IMR-90 (cell line): ENCODE measurements at regions not wholly inside any gene's neighbourhood (a gene's known extent, or its start where the extent isn't known, plus 50 kb on each side); places are given as distances from the start of the nearest gene placed in this dataset.

ENCODE experiments used
- ATAC-seq: fragments of 200-7000 bp; cut with Tn5 transposase; 2 replicates; pipeline ENCODE4 v1.9.1; 2020; ENCODE audit warnings: low read depth, mild to moderate bottlenecking, moderate library complexity
- BruUV-seq: library from RNA; stranded (reverse); fragments of 400-500 nt; replicated peaks from 2 replicates; lab custom pipeline; 2021; lab: Mats Ljungman, UMichigan
- CTCF ChIA-PET: fragments of 300-600 bp; formaldehyde crosslinking; extraction: SDS; loops from one replicate; lab custom pipeline; 2021; ENCODE audit warnings: antibody characterized with exemption; lab: Yijun Ruan, JAX
- POLR2A ChIA-PET: fragments of 300-600 bp; sonication (Branson Sonifier 250); formaldehyde crosslinking; loops from one replicate; lab custom pipeline; 2022; ENCODE audit warnings: antibody characterized with exemption; ENCODE audit not compliant: unreplicated experiment; lab: Charles Lee
- DNase-seq: peaks from one replicate; pipeline ENCODE4 v3.0.0; 2013
- H2AFZ ChIP-seq: replicated peaks from 2 replicates; pipeline ENCODE3; 2013; ENCODE audit warnings: low read length, mild to moderate bottlenecking; ENCODE audit not compliant: poor library complexity
- H2AK5ac ChIP-seq: 2 replicates; pipeline ENCODE4 v1.6.1; 2013; ENCODE audit warnings: low read depth, low read length, inconsistent platforms
- H2AK9ac ChIP-seq: replicated peaks from 2 replicates; pipeline ENCODE3; 2013; ENCODE audit warnings: mild to moderate bottlenecking, low read depth, low read length, moderate library complexity; ENCODE audit not compliant: poor library complexity
- H2BK120ac ChIP-seq: 2 replicates; pipeline ENCODE4 v1.6.1; 2013; ENCODE audit warnings: low read depth, low read length, inconsistent platforms
- H2BK15ac ChIP-seq: 3 replicates; pipeline ENCODE4 v1.6.1; 2013; ENCODE audit warnings: low read depth, low read length, inconsistent platforms
- H2BK20ac ChIP-seq: 2 replicates; pipeline ENCODE4 v1.6.1; 2013; ENCODE audit warnings: low read depth, mild to moderate bottlenecking, inconsistent platforms, low read length, moderate library complexity
- H2BK5ac ChIP-seq: 2 replicates; pipeline ENCODE4 v1.6.1; 2013; ENCODE audit warnings: mild to moderate bottlenecking, low read depth, low read length, inconsistent platforms; ENCODE audit not compliant: poor library complexity, severe bottlenecking
- H3K14ac ChIP-seq: replicated peaks from 2 replicates; pipeline ENCODE4 v1.6.1; 2013; ENCODE audit warnings: low read depth, low read length, inconsistent platforms
- H3K18ac ChIP-seq: 2 replicates; pipeline ENCODE4 v1.6.1; 2013; ENCODE audit warnings: low read depth, low read length, control low read depth
- H3K23ac ChIP-seq: 2 replicates; pipeline ENCODE4 v1.6.1; 2013; ENCODE audit warnings: low read depth, low read length, inconsistent platforms
- H3K27ac ChIP-seq: 2 replicates; pipeline ENCODE4 v1.5.1; 2013; ENCODE audit warnings: mild to moderate bottlenecking, control low read depth, low read length; ENCODE audit not compliant: insufficient read depth
- H3K27me3 ChIP-seq: 2 replicates; pipeline ENCODE4 v1.6.1; 2013; ENCODE audit warnings: low read length; ENCODE audit not compliant: control insufficient read depth, insufficient read depth
- H3K36me3 ChIP-seq: 2 replicates; pipeline ENCODE4 v1.6.1; 2013; ENCODE audit warnings: low read length, mixed read lengths; ENCODE audit not compliant: control insufficient read depth, insufficient read depth
- H3K4ac ChIP-seq: 2 replicates; pipeline ENCODE4 v1.6.1; 2013; ENCODE audit warnings: low read depth, low read length, inconsistent platforms
- H3K4me1 ChIP-seq: 2 replicates; pipeline ENCODE4 v1.6.1; 2013; ENCODE audit warnings: low read length, mixed read lengths; ENCODE audit not compliant: control insufficient read depth, insufficient read depth
- H3K4me2 ChIP-seq: 2 replicates; pipeline ENCODE4 v1.6.1; 2013; ENCODE audit warnings: low read depth, mild to moderate bottlenecking, control low read depth, low read length, moderate library complexity
- H3K4me3 ChIP-seq: 2 replicates; pipeline ENCODE4 v1.5.1; 2013; ENCODE audit warnings: low read depth, mild to moderate bottlenecking, control low read depth, low read length, moderate library complexity; ENCODE audit not compliant: insufficient read depth
- H3K56ac ChIP-seq: 2 replicates; pipeline ENCODE4 v1.6.1; 2013; ENCODE audit warnings: low read length, inconsistent platforms; ENCODE audit not compliant: insufficient read depth; ENCODE audit errors: extremely low read depth
- H3K79me1 ChIP-seq, 2 experiments: 2 replicates each; pipeline ENCODE4 v1.6.1; 2013; ENCODE audit warnings: low read length in 2 of 2, inconsistent platforms in 1 of 2, low read depth in 1 of 2
- H3K9ac ChIP-seq: 2 replicates; pipeline ENCODE4 v1.6.1; 2013; ENCODE audit warnings: low read depth, low read length, control low read depth
- H3K9me1 ChIP-seq: 2 replicates; pipeline ENCODE4 v1.6.1; 2013; ENCODE audit warnings: low read length, inconsistent platforms; ENCODE audit not compliant: insufficient read depth
- H3K9me3 ChIP-seq: 2 replicates; pipeline ENCODE4 v1.6.1; 2013; ENCODE audit warnings: low read length; ENCODE audit not compliant: control insufficient read depth, insufficient read depth
- H4K20me1 ChIP-seq: 2 replicates; pipeline ENCODE4 v1.6.1; 2013; ENCODE audit warnings: low read length, inconsistent platforms; ENCODE audit not compliant: insufficient read depth
- H4K5ac ChIP-seq: 2 replicates; pipeline ENCODE4 v1.6.1; 2013; ENCODE audit warnings: mild to moderate bottlenecking, low read depth, low read length, control low read depth
- H4K8ac ChIP-seq, 2 experiments: 2 replicates each; pipeline ENCODE4 v1.6.1; 2013; ENCODE audit warnings: low read depth in 2 of 2, low read length in 2 of 2, control low read depth in 1 of 2, inconsistent platforms in 1 of 2
- H4K91ac ChIP-seq: 2 replicates; pipeline ENCODE4 v1.6.1; 2013; ENCODE audit warnings: low read depth, low read length, inconsistent platforms; ENCODE audit not compliant: insufficient read depth
- CEBPB ChIP-seq: IDR thresholded peaks from 2 replicates; pipeline ENCODE4 v1.6.1; 2012; ENCODE audit warnings: low read depth, low read length, improper control_type of control experiment
- CHD1 ChIP-seq: IDR thresholded peaks from 2 replicates; pipeline ENCODE4 v1.6.1; 2012; ENCODE audit warnings: low read depth, low read length, improper control_type of control experiment
- CTCF ChIP-seq: conservative IDR thresholded peaks from 2 replicates; pipeline ENCODE4 v1.5.1; 2012; ENCODE audit warnings: mild to moderate bottlenecking, low read depth, low read length, improper control_type of control experiment
- ELK1 ChIP-seq: fragments of 150-350 bp; IDR thresholded peaks from 2 replicates; pipeline ENCODE4 v1.6.1; 2016; ENCODE audit warnings: low read depth, mild to moderate bottlenecking, low read length, moderate library complexity, borderline replicate concordance
- MAFK ChIP-seq: IDR thresholded peaks from 2 replicates; pipeline ENCODE4 v1.6.1; 2012; ENCODE audit warnings: low read depth, low read length, improper control_type of control experiment
- MXI1 ChIP-seq: IDR thresholded peaks from 2 replicates; pipeline ENCODE4 v1.6.1; 2012; ENCODE audit warnings: low read depth, mild to moderate bottlenecking, low read length, moderate library complexity, borderline replicate concordance
- NFE2L2 ChIP-seq: fragments of 150-350 bp; IDR thresholded peaks from 2 replicates; pipeline ENCODE4 v1.6.1; 2016; ENCODE audit warnings: low read depth, mild to moderate bottlenecking, low read length
- POLR2A ChIP-seq: IDR thresholded peaks from 2 replicates; pipeline ENCODE4 v1.6.1; 2012; ENCODE audit warnings: mild to moderate bottlenecking, low read depth, low read length
- RAD21 ChIP-seq: IDR thresholded peaks from 2 replicates; pipeline ENCODE4 v1.6.1; 2012; ENCODE audit warnings: low read length, improper control_type of control experiment
- RCOR1 ChIP-seq: IDR thresholded peaks from 2 replicates; pipeline ENCODE4 v1.6.1; 2012; ENCODE audit warnings: mild to moderate bottlenecking, low read length, improper control_type of control experiment; ENCODE audit not compliant: insufficient replicate concordance
- SMC3 ChIP-seq: fragments of 150-350 bp; IDR thresholded peaks from 2 replicates; pipeline ENCODE4 v1.6.1; 2016; ENCODE audit warnings: low read depth, mild to moderate bottlenecking, antibody characterized with exemption, low read length, moderate library complexity
- USF2 ChIP-seq: fragments of 150-350 bp; IDR thresholded peaks from 2 replicates; pipeline ENCODE4 v1.6.1; 2017; ENCODE audit warnings: mild to moderate bottlenecking, antibody characterized with exemption, low read length, low read depth
- WGBS, 2 experiments: methylation state at CpG; one replicate each; pipeline versions ENCODE4 v1.1.5 to v1.1.7; 2013; ENCODE audit warnings: missing lambda C conversion rate in 2 of 2; ENCODE audit not compliant: insufficient read length in 1 of 2; ENCODE audit errors: extremely low coverage in 2 of 2; 5-methylcytosine and 5-hydroxymethylcytosine counted together
- dilution Hi-C: fragments of 300-500 bp; cut with HindIII; formaldehyde crosslinking; loops from one replicate; pipeline ENCODE4 v1.14.3; 2018; ENCODE audit warnings: low sequenced_read_pairs; ENCODE audit not compliant: unreplicated experiment
- in situ Hi-C: fragments of 300-500 bp; cut with MboI; formaldehyde crosslinking; loops from 3 replicates; pipeline ENCODE4 v1.14.3; 2019; ENCODE audit warnings: low sequenced_read_pairs, inconsistent platforms, mixed read lengths
- intact Hi-C: fragments of 100-400 bp; cut with micrococcal nuclease; formaldehyde crosslinking; loops from 2 replicates; pipeline ENCODE4 v1.10.0; 2022

- Histone ChIP-seq H2AK5ac (no peak overlapping the region), H3K27me3 (no peaks in the 10 kb centered on the region), H3K18ac (no peak overlapping the region), H3K9ac (no peak overlapping the region), H2BK120ac (no peak overlapping the region), H3K27ac (no peak overlapping the region), H3K79me1 (no peaks in the 10 kb centered on the region), H3K4me3 (no peak overlapping the region), H3K4me1 (no peaks in the 10 kb centered on the region), H3K36me3 (no peaks in the 10 kb centered on the region), H4K20me1 (no peaks in the 10 kb centered on the region), H3K23ac (no peak overlapping the region), H2BK5ac (no peak overlapping the region), H3K14ac (no peak overlapping the region), H4K8ac (no peak overlapping the region), H2BK15ac (no peak overlapping the region), H3K9me1 (no peaks in the 10 kb centered on the region), H2AFZ (no peak overlapping the region), H3K4ac (no peak overlapping the region), H3K4me2 (no peak overlapping the region), H3K56ac (no peak overlapping the region), H4K5ac (no peak overlapping the region), H4K91ac (no peak overlapping the region), H3K9me3 (no peaks in the 10 kb centered on the region), H2BK20ac (no peak overlapping the region), H2AK9ac (no peak overlapping the region)
- ATAC-seq (no peak), DNase-seq (no peak)
- no peak for TF ChIP-seq USF2
- TF ChIP-seq CTCF: no peak
- TF ChIP-seq CEBPB: no peak
- no peak for TF ChIP-seq CHD1
- TF ChIP-seq MAFK: no peak
- TF ChIP-seq NFE2L2: no peak
- no peak for TF ChIP-seq SMC3
- TF ChIP-seq RCOR1: no peak
- TF ChIP-seq ELK1: no peak
- TF ChIP-seq POLR2A: no peak
- no peak for TF ChIP-seq RAD21
- TF ChIP-seq MXI1: no peak
- CTCF ChIA-PET: no interaction called here
- POLR2A ChIA-PET: no interaction called here
- intact Hi-C loops: no loop called here
- dilution Hi-C loops: no loop called here
- no CpG with 5 or more reads among the region's 4 CpGs for WGBS, 2 experiments
- in situ Hi-C loops: no loop called here
- BruUV-seq: no TSS peak
Measured at GRCh38 chrX:34053931-34054330, 78.2 kb downstream of the FAM47A start.
